Breast epithelium (tissue), 4 donors: ENCODE measurements at regions not wholly inside any gene's neighbourhood (a gene's known extent, or its start where the extent isn't known, plus 50 kb on each side); places are given as distances from the start of the nearest gene placed in this dataset.
"Not testable (repeated sequence)": the region's sequence is repeated elsewhere in the genome, so short reads cannot be mapped to it uniquely, and the experiment has no call there.

Source experiments
- DNase-seq, 2 donors: peaks; one replicate each; pipeline ENCODE4 v3.0.0-alpha.2; 2019; ENCODE audit warnings: low spot score in 2 of 2
- H3K27ac ChIP-seq, 2 donors: fragments of 200-600 bp; sonication (generic) in 1 of 2; one replicate each; pipeline ENCODE4 v1.5.1; 2016 to 2019; ENCODE audit warnings: mild to moderate bottlenecking in 1 of 2
- H3K27me3 ChIP-seq, 2 donors: fragments of 200-600 bp; sonication (generic) in 1 of 2; one replicate each; pipeline versions ENCODE4 v1.5.1 to v1.6.0; 2017 to 2019; ENCODE audit warnings: control low read depth in 1 of 2, mild to moderate bottlenecking in 1 of 2
- H3K36me3 ChIP-seq: fragments of 200-600 bp; one replicate; pipeline ENCODE4 v1.5.1; 2019
- H3K4me1 ChIP-seq, 2 donors: fragments of 200-600 bp; sonication (generic); one replicate each; pipeline ENCODE4 v1.5.1; 2016 to 2019; ENCODE audit warnings: control low read depth in 1 of 2
- H3K4me3 ChIP-seq, 3 donors: fragments of 200-600 bp; sonication (generic); 1 replicate in 2 of 3; 2 replicates in 1 of 3; pipeline ENCODE4 v1.5.1; 2016 to 2019; ENCODE audit warnings: mild to moderate bottlenecking in 3 of 3, moderate library complexity in 2 of 3
- H3K9me3 ChIP-seq, 2 donors: fragments of 200-600 bp; sonication (generic) in 1 of 2; one replicate each; pipeline ENCODE4 v1.5.1; 2016 to 2019; ENCODE audit warnings: control low read depth in 1 of 2
- POLR2A ChIP-seq: fragments of 450-650 bp; IDR thresholded peaks from one replicate; pipeline ENCODE4 v1.6.1; 2016; ENCODE audit warnings: antibody characterized with exemption, mild to moderate bottlenecking, moderate library complexity
- POLR2AphosphoS5 ChIP-seq, 3 donors: sonication (generic); formaldehyde crosslinking; IDR thresholded peaks; one replicate each; pipeline ENCODE4 v1.6.1; 2017; ENCODE audit warnings: antibody characterized with exemption in 3 of 3
- intact Hi-C: fragments of 100-400 bp; cut with DNase I; formaldehyde crosslinking; loops from one replicate; pipeline ENCODE4 v1.15.1; 2023; ENCODE audit warnings: low total_unique reads
- TF ChIP-seq, protein P1 (sequence below), 3 donors: fragments of 450-650 bp; IDR thresholded peaks; one replicate each; pipeline ENCODE4 v1.5.1; 2016 to 2017; ENCODE audit warnings: antibody characterized with exemption in 3 of 3, mild to moderate bottlenecking in 3 of 3, moderate library complexity in 3 of 3

DNA sequence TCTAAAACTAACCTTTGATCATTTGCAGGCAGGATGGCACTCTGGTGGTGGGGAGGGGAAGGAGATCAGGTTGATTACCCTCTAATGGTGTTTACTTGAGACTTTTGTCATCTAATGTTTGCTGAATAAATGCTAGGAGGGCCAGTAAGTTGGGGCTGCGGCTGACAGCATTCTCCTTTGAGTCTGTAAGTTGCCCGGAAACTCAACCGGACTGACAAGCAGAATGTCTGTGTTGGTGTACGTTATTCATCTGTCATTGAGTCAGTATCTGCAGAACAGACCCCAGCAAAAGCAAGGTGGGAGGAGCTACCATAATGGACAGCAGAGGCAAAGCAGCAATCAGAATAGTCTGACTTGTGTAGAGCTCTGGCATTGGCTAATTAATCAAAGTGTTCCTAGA is 1210.6 kb upstream of the PABPC4L start:
- Histone ChIP-seq H3K9me3 (no peaks in the 10 kb centered on the region), H3K27ac (no peak overlapping the region), H3K27me3 (no peaks in the 10 kb centered on the region), H3K4me1 (no peaks in the 10 kb centered on the region), H3K36me3 (no peaks in the 10 kb centered on the region), H3K4me3 (no peak overlapping the region)
- no peak for DNase-seq
- intact Hi-C loops: no loop called here
- no peak for TF ChIP-seq POLR2A
- no peak for TF ChIP-seq POLR2AphosphoS5 (IDR thresholded peaks at IDR 0.05)
- TF ChIP-seq, protein P1, sequence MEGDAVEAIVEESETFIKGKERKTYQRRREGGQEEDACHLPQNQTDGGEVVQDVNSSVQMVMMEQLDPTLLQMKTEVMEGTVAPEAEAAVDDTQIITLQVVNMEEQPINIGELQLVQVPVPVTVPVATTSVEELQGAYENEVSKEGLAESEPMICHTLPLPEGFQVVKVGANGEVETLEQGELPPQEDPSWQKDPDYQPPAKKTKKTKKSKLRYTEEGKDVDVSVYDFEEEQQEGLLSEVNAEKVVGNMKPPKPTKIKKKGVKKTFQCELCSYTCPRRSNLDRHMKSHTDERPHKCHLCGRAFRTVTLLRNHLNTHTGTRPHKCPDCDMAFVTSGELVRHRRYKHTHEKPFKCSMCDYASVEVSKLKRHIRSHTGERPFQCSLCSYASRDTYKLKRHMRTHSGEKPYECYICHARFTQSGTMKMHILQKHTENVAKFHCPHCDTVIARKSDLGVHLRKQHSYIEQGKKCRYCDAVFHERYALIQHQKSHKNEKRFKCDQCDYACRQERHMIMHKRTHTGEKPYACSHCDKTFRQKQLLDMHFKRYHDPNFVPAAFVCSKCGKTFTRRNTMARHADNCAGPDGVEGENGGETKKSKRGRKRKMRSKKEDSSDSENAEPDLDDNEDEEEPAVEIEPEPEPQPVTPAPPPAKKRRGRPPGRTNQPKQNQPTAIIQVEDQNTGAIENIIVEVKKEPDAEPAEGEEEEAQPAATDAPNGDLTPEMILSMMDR (IDR thresholded peaks at IDR 0.05): no peak

DNA sequence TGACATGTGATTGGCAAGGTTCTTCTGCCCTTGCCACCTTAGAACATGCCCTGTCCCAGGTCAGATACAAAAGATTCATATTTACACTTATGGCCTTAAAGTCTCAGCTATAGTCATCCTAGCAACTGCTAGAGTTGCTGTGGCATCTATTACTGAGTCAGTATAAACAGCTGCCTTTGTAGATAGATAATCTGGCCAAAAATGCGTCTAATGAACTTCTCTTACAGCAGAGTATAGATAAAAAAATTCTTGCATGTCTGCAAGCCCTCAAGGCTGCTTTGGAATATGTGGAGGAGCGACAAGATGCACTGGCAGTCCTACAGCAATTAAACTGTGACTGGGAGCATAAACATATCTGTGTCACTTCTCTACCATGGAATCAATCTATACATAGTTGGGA is 1209.7 kb upstream of the PABPC4L start:
- no peak for DNase-seq
- Histone ChIP-seq H3K9me3 (peaks cover 3% of the 10 kb centered on the region in 2 donors), H3K27me3 (no peaks in the 10 kb centered on the region), H3K4me1 (no peaks in the 10 kb centered on the region), H3K27ac (no peak overlapping the region), H3K36me3 (no peaks in the 10 kb centered on the region), H3K4me3 (no peak overlapping the region)
- intact Hi-C loops: no loop called here
- no peak for TF ChIP-seq POLR2AphosphoS5 (IDR thresholded peaks at IDR 0.05)
- TF ChIP-seq, protein P1 (IDR thresholded peaks at IDR 0.05): no peak
- TF ChIP-seq POLR2A: no peak

DNA sequence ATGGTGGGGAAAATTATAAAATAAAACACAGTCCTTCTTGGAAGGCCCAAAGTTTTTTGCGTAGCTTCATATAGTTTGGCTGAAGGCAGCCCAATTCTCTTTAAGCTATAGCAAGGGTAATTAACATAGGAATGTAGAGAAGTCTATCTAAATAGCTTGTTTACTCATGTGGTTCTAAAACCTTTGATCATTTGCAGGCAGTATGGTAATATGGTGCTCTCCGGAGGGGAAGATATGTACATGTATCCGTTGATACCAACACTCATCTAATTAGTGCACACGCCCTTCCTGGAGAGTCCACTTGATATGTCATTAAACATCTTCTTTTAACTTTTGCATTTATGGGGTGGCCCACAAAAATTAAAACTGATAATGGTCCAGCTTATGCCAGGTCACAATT is 1207.7 kb upstream of the PABPC4L start:
- intact Hi-C loops, H3K27ac ChIP-seq, DNase-seq, H3K27me3 ChIP-seq, H3K36me3 ChIP-seq, H3K4me3 ChIP-seq, H3K4me1 ChIP-seq: not testable (repeated sequence)
- peaks cover 17 to 19% of the 10 kb centered on the region in 2 donors for H3K9me3 ChIP-seq

DNA sequence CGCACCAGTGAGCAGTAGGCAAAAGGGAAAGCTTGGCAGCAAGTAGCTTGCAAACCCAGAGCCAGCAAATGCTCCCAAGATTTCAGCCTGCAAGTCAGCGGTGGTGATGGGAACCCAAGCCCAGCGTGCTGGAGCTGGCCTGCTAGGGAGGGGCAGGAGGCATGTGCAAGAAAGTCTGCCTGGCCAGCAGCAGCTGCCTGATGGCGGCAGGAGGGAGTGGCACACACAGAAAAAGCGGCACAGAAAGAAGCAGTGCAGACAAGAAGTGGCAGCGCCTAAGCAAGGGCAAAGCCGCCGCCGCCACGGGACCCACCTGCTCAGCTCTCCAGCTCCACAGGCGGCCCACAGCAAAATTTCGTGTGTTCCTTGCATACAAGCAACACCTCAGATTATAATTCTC is 1206.5 kb upstream of the PABPC4L start:
- Histone ChIP-seq H3K27me3 (no peaks in the 10 kb centered on the region), H3K4me1 (no peaks in the 10 kb centered on the region), H3K27ac (no peak overlapping the region), H3K36me3 (no peaks in the 10 kb centered on the region), H3K9me3 (peaks cover 17 to 19% of the 10 kb centered on the region in 2 donors), H3K4me3 (no peak overlapping the region)
- TF ChIP-seq POLR2AphosphoS5 (IDR thresholded peaks at IDR 0.05) (no peak), POLR2A (no peak)
- TF ChIP-seq, protein P1 (IDR thresholded peaks at IDR 0.05): no peak
- intact Hi-C loops: no loop called here
- no peak for DNase-seq

DNA sequence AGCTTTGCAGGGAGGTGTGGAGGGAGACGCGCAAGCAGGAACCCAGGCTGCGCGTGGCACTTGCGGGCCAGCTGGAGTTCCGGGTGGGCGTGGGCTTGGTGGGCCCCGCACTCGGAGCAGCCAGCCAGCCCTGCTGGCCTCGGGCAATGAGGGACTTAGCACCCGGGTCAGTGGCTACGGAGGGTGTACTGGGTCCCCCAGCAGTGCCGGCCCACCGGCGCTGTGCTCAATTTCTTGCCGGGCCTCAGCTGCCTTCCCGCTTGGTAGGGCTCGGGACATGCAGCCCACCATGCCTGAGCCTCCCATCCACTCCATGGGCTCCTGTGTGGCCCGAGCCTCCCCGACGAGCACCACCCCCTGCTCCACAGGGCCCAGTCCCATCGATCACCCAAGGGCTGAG is 1205.0 kb upstream of the PABPC4L start:
- peaks cover 17 to 19% of the 10 kb centered on the region in 2 donors for H3K9me3 ChIP-seq
- H3K27ac ChIP-seq, H3K4me3 ChIP-seq, H3K4me1 ChIP-seq, intact Hi-C loops, DNase-seq, H3K36me3 ChIP-seq, H3K27me3 ChIP-seq: not testable (repeated sequence)

DNA sequence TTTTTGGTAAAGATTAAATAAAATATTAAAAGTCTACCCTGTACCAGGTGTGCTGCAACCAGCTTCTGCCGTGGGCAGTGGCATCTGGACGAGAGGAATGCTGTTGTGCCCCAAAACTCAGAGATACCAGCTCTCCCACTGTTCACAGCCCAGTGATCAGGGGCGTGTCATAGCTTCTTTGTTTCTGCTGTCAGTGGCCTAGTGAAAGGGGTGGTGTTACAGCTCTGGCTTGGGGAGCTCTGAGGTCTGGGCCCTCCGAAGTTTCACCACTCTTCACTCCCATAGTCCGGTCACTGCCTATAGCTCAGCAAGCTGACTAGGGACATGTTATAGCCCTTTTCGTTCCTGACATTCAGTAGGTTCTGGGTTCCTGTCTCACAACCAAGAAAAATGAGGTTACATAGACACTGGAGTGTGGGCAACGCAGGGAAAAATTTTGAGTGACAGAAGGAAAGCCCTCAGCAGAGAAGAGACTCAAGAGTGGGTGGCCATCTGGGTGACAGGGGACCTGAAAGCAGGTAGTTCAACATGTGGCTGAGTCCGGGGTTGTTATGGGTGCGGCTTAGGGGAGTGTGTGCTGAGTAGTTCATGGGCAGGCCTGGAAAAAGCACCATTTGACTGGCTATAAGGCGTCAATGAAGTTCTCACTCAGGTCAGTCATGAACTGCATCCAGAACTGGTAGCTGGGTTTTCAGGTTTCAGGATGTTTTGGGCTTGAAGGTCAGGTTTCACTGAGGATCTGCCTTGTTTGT is 1184.4 kb upstream of the PABPC4L start:
- no peaks in the 10 kb centered on the region for H3K36me3 ChIP-seq

More for the DNA sequence above, 1184.4 kb upstream of the PABPC4L start:
- Histone ChIP-seq H3K27ac (no peak overlapping the region), H3K9me3 (no peaks in the 10 kb centered on the region), H3K4me3 (no peak overlapping the region), H3K4me1 (no peaks in the 10 kb centered on the region), H3K27me3 (no peaks in the 10 kb centered on the region)
- intact Hi-C loops: no loop called here
- TF ChIP-seq POLR2AphosphoS5 (IDR thresholded peaks at IDR 0.05): no peak
- TF ChIP-seq, protein P1 (IDR thresholded peaks at IDR 0.05): no peak
- no peak for TF ChIP-seq POLR2A
- no peak for DNase-seq
